ENCODE measurements at regions not wholly inside any gene's neighbourhood (a gene's known extent, or its start where the extent isn't known, plus 50 kb on each side); places are given as distances from the start of the nearest gene placed in this dataset.
"Not testable (repeated sequence)": the region's sequence is repeated elsewhere in the genome, so short reads cannot be mapped to it uniquely, and the experiment has no call there.

DNA sequence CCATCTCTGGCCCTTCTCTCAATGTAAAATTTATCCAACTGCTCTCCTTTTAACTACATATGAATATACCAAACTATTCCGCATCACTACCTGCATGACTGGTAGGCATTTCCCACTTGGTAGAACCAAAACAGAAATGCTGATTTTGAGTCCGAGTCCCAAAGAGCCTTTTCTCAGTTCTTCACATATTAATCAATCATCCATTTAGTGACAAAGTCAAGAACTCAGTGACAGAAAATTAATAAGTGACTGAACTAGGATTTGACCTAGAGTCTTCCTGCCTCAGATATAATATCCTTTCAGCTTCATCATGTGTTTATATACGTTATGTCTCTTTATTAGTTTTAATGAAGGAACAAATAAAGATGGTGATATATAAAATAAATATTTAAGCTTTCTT is 700.6 kb upstream of the GOLIM4 start:
- H3K4me1 Mint-ChIP-seq (ENCODE audit: unreplicated experiment): no peaks in the 10 kb centered on the region
- H3K4me3 Mint-ChIP-seq: no peak overlapping the region
- H3K27me3 Mint-ChIP-seq: no peaks in the 10 kb centered on the region
- DNase-seq (ENCODE audit: extremely low spot score, unreplicated experiment): no peak
- no peaks in the 10 kb centered on the region for H3K9me3 Mint-ChIP-seq
- H3K36me3 Mint-ChIP-seq: no peaks in the 10 kb centered on the region
- TF ChIP-seq, protein P1, sequence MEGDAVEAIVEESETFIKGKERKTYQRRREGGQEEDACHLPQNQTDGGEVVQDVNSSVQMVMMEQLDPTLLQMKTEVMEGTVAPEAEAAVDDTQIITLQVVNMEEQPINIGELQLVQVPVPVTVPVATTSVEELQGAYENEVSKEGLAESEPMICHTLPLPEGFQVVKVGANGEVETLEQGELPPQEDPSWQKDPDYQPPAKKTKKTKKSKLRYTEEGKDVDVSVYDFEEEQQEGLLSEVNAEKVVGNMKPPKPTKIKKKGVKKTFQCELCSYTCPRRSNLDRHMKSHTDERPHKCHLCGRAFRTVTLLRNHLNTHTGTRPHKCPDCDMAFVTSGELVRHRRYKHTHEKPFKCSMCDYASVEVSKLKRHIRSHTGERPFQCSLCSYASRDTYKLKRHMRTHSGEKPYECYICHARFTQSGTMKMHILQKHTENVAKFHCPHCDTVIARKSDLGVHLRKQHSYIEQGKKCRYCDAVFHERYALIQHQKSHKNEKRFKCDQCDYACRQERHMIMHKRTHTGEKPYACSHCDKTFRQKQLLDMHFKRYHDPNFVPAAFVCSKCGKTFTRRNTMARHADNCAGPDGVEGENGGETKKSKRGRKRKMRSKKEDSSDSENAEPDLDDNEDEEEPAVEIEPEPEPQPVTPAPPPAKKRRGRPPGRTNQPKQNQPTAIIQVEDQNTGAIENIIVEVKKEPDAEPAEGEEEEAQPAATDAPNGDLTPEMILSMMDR (conservative IDR thresholded peaks at IDR 0.05): no peak
- no peak overlapping the region for H3K27ac Mint-ChIP-seq

DNA sequence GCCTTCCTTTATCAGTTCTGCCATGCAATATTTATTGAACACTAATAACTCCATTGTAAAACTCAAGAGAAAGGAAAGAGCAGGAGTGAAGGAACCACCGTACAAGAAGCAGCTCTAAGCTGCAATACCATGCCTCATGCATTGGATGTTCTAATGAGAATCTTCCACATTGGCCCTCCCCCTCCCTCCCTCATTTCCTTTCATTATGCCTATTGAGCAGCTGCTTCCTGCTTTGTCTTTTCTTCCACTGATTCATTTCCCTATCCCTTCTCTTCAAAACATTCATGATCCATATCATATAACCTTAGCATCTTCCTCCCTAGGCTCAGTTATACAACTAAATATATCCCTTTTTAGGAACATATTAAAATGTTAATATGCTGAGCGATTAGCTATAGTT is 698.7 kb upstream of the GOLIM4 start:
- H3K27me3 Mint-ChIP-seq: no peaks in the 10 kb centered on the region

DNA sequence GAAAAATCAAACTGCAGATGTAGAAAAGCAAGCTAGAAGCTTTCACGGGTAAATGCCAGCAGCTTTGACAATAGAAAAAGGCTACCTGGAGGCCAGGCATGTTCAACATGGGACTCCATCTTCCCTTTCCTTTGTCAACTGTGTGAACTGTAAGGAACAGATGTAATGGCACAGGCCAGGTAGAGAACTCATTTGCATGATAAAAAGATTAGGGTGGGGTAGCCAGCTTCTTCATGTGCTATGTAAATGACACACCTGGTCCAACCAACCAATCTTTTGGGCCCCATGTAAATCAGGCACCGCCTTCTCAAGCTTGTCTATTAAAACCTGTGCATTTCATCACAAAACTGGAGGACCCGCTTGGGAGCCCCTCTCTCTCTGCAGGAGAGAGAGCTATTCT is 686.5 kb upstream of the GOLIM4 start:
- Mint-ChIP-seq H3K27ac (no peak overlapping the region), H3K9me3 (no peaks in the 10 kb centered on the region), H3K4me1 (ENCODE audit: unreplicated experiment) (no peaks in the 10 kb centered on the region), H3K36me3 (no peaks in the 10 kb centered on the region), H3K27me3 (no peaks in the 10 kb centered on the region), H3K4me3 (no peak overlapping the region)
- DNase-seq (ENCODE audit: extremely low spot score, unreplicated experiment): no peak
- TF ChIP-seq, protein P1 (conservative IDR thresholded peaks at IDR 0.05): no peak

More for the DNA sequence above, 698.7 kb upstream of the GOLIM4 start:
- no peak for DNase-seq (ENCODE audit: extremely low spot score, unreplicated experiment)
- TF ChIP-seq, protein P1 (conservative IDR thresholded peaks at IDR 0.05): no peak
- Mint-ChIP-seq H3K27ac (no peak overlapping the region), H3K4me3 (no peak overlapping the region), H3K9me3 (no peaks in the 10 kb centered on the region), H3K36me3 (no peaks in the 10 kb centered on the region), H3K4me1 (ENCODE audit: unreplicated experiment) (no peaks in the 10 kb centered on the region)

DNA sequence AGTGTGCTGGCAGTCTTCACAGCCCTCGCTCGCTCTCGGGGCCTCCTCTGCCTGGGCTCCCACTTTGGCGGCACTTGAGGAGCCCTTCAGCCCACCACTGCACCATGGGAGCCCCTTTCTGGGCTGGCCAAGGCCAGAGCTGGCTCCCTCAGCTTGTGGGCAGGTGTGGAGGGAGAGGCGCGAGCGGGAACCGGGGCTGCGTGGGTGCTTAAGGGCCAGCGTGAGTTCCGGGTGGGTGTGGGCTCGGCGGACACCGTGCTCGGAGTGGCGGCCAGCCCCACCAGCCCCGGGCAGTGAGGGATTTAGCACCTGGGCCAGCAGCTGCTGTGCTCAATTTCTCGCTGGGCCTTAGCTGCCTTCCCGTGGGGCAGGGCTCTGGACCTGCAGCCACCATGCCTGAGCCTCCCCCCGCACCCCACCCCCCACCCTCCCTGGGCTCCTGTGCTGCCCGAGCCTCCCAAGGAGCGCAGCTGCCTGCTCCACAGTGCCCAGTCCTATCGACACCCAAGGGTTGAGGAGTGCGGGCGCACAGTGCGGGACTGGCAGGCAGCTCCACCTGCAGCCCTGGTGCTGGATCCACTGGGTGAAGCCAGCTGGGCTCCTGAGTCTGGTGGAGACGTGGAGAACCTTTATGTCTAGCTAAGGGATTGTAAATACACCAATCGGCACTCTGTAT is 684.4 kb upstream of the GOLIM4 start:
- H3K27me3 Mint-ChIP-seq; H3K4me1 Mint-ChIP-seq (ENCODE audit: unreplicated experiment); H3K36me3 Mint-ChIP-seq; DNase-seq (ENCODE audit: extremely low spot score, unreplicated experiment); H3K27ac Mint-ChIP-seq; H3K9me3 Mint-ChIP-seq; H3K4me3 Mint-ChIP-seq: not testable (repeated sequence)

DNA sequence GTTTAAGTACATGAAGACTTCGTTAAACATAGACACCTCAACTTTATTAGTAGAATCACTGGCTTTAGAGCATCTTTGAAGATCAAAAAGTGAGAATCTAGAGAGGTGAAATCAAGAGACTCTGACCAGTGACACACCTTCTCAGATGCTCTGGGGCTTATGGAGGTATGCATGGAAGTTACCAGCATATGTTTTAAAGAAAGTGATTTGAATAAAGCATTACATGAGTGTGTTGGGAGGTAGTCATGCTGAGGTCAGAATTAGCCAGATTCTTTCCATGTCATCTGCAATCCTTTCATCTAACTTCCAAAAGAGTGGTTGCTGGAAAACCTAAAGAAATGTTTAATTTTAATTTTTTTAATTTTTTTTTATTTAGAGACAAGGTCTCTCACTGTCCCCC is 658.0 kb upstream of the GOLIM4 start:
- no peak for DNase-seq (ENCODE audit: extremely low spot score, unreplicated experiment)
- no peaks in the 10 kb centered on the region for H3K36me3 Mint-ChIP-seq
- H3K27ac Mint-ChIP-seq: no peak overlapping the region
- H3K27me3 Mint-ChIP-seq: no peaks in the 10 kb centered on the region
- TF ChIP-seq, protein P1 (conservative IDR thresholded peaks at IDR 0.05): no peak
- no peaks in the 10 kb centered on the region for H3K4me1 Mint-ChIP-seq (ENCODE audit: unreplicated experiment)
- H3K4me3 Mint-ChIP-seq: no peak overlapping the region
- no peaks in the 10 kb centered on the region for H3K9me3 Mint-ChIP-seq

DNA sequence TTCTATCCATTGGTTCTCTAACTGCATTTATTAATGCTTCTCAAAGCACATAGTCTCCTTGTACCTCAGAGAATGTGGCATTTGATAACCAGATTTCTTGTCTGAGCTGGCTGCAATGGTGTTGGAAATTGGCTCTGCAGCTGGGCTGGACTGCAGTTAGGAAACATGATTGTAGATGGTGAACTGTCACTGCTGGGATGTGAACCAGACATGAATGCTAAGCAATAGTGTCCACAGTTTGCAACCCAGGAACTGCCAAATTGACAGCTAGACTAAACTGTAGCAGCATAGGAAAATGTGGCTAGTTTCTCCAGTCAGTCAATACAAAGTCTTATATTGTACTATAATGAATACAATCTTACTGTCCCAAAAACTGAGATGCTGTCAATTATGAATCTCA is 656.6 kb upstream of the GOLIM4 start:
- Mint-ChIP-seq H3K4me3 (no peak overlapping the region), H3K27me3 (no peaks in the 10 kb centered on the region), H3K27ac (no peak overlapping the region), H3K9me3 (no peaks in the 10 kb centered on the region), H3K4me1 (ENCODE audit: unreplicated experiment) (no peaks in the 10 kb centered on the region), H3K36me3 (no peaks in the 10 kb centered on the region)
- no peak for DNase-seq (ENCODE audit: extremely low spot score, unreplicated experiment)
- TF ChIP-seq, protein P1 (conservative IDR thresholded peaks at IDR 0.05): no peak
